ENCODE measurements at regions not wholly inside any gene's neighbourhood (a gene's known extent, or its start where the extent isn't known, plus 50 kb on each side); places are given as distances from the start of the nearest gene placed in this dataset.

- H2BK120ac ChIP-seq (ENCODE audit: low read depth, low read length, poor library complexity, severe bottlenecking): no peak overlapping the region
- no peak overlapping the region for H3K14ac ChIP-seq (ENCODE audit: insufficient read depth, low read length)
- Mint-ChIP-seq H3K4me3 (no peak overlapping the region), H3K36me3 (ENCODE audit: insufficient read depth in 1 of 3, low read depth in 3 of 3) (no peaks in the 10 kb centered on the region), H3K27ac (no peak overlapping the region), H3K27me3 (ENCODE audit: low read depth) (no peaks in the 10 kb centered on the region), H3K4me1 (no peaks in the 10 kb centered on the region), H3K9me3 (no peaks in the 10 kb centered on the region)
- H3K4me2 ChIP-seq (ENCODE audit: insufficient read depth, insufficient read length, low read length): no peak overlapping the region
- no peaks in the 10 kb centered on the region for H3K27me3 ChIP-seq (ENCODE audit: insufficient read depth, low read length)
- no peak overlapping the region for H3K18ac ChIP-seq (ENCODE audit: insufficient read length, low read depth, low read length)
- H2BK5ac ChIP-seq (ENCODE audit: insufficient read length, low read length): no peak overlapping the region
- no peak overlapping the region for H3T11ph ChIP-seq (ENCODE audit: low read length)
- H4K8ac ChIP-seq (replicated peaks; ENCODE audit: insufficient read length, low read depth, low read length): no peak overlapping the region
- H3K9ac ChIP-seq (ENCODE audit: extremely low read depth, insufficient read length, low read length): no peak overlapping the region
- no peaks in the 10 kb centered on the region for H3K9me3 ChIP-seq (ENCODE audit: control insufficient read depth, low read depth, low read length)
- no peak for DNase-seq
- H3K4ac ChIP-seq (ENCODE audit: low read depth, low read length): no peak overlapping the region
- H3K56ac ChIP-seq (ENCODE audit: insufficient read length, low read depth, low read length): no peak overlapping the region
- no CpG with 5 or more reads among the region's 1 CpG for WGBS (ENCODE audit: extremely low coverage, insufficient read length, low lambda C conversion rate)
- no peak overlapping the region for H2BK12ac ChIP-seq (ENCODE audit: insufficient read length, low read depth, low read length)
- H4K91ac ChIP-seq (ENCODE audit: insufficient read length, low read depth, low read length): no peak overlapping the region
- H2AK5ac ChIP-seq (ENCODE audit: insufficient read length, low read length): no peak overlapping the region
- no peaks in the 10 kb centered on the region for H3K79me2 ChIP-seq (ENCODE audit: insufficient read depth, low read length)
- no peak for TF ChIP-seq CTCF (conservative IDR thresholded peaks at IDR 0.05)
- no peaks in the 10 kb centered on the region for H3K23me2 ChIP-seq (ENCODE audit: insufficient read length, low read depth, low read length, poor library complexity, severe bottlenecking)
- H3K27ac ChIP-seq (ENCODE audit: insufficient read length, low read depth, low read length): no peak overlapping the region
- no peak overlapping the region for H2BK20ac ChIP-seq (ENCODE audit: low read depth, low read length, poor library complexity, severe bottlenecking)
- no peak overlapping the region for H4K5ac ChIP-seq (ENCODE audit: insufficient read length, low read depth, low read length)
- H3K4me1 ChIP-seq (ENCODE audit: insufficient read depth, low read length): no peaks in the 10 kb centered on the region
- H3K23ac ChIP-seq (ENCODE audit: insufficient read length, low read depth, low read length): no peak overlapping the region
- no peaks in the 10 kb centered on the region for H4K20me1 ChIP-seq (ENCODE audit: control insufficient read depth, insufficient read depth, insufficient read length)
- H3K79me1 ChIP-seq (ENCODE audit: insufficient read depth, low read depth, low read length, poor library complexity, severe bottlenecking): no peaks in the 10 kb centered on the region
- no peak overlapping the region for H2BK15ac ChIP-seq (ENCODE audit: low read depth, low read length)
- H2AFZ ChIP-seq (ENCODE audit: low read length): no peak overlapping the region
These were observed 365.0 kb upstream of the VRK2 start for GRCh38 chr2:57681650-57682049.

All from H9 (cell line).